ENCODE measurements at regions not wholly inside any gene's neighbourhood (a gene's known extent, or its start where the extent isn't known, plus 50 kb on each side); places are given as distances from the start of the nearest gene placed in this dataset.

- Histone ChIP-seq H3K4me3 (no peak overlapping the region), H3K27ac (ENCODE audit: control insufficient read depth, insufficient read depth) (no peak overlapping the region), H2AFZ (ENCODE audit: control insufficient read depth, low read depth, low read length) (no peak overlapping the region), H3K4me1 (ENCODE audit: control insufficient read depth, insufficient read depth, low read length) (no peaks in the 10 kb centered on the region), H3K4me2 (ENCODE audit: control insufficient read depth, insufficient read depth) (no peak overlapping the region), H3K27me3 (replicated peaks in 1 of 2; ENCODE audit: control insufficient read depth in 2 of 2, insufficient read depth in 2 of 2, low read length in 1 of 2) (no peaks in the 10 kb centered on the region), H3K36me3 (ENCODE audit: control insufficient read depth in 2 of 2, insufficient read depth in 2 of 2, low read length in 1 of 2) (no peaks in the 10 kb centered on the region), H3K9ac (ENCODE audit: control insufficient read depth, insufficient read depth, low read length) (no peak overlapping the region), H3K9me3 (replicated peaks; ENCODE audit: control insufficient read depth, insufficient read depth, low read length) (no peaks in the 10 kb centered on the region; the same call in 2 of the 3 replicates), H4K20me1 (ENCODE audit: control insufficient read depth, insufficient read depth) (no peaks in the 10 kb centered on the region), H3K79me2 (ENCODE audit: control insufficient read depth, insufficient read depth, low read length) (no peaks in the 10 kb centered on the region)
- RAD21 ChIA-PET (ENCODE audit: unreplicated experiment) = no interaction called here
- SMC1A ChIA-PET (ENCODE audit: uncharacterized antibody, unreplicated experiment) = no interaction called here
- DNase-seq (ENCODE audit: low read depth, low spot score) (no peak), ATAC-seq (no peak), FAIRE-seq (no peak)
- TF ChIP-seq MTA2 (IDR thresholded peaks at IDR 0.05; ENCODE audit: low read depth) (no peak), NFYB (IDR thresholded peaks at IDR 0.05; ENCODE audit: insufficient read depth, low read depth, low read length) (no peak), SMAD5 (IDR thresholded peaks at IDR 0.05; ENCODE audit: low read depth) (no peak), JUNB (IDR thresholded peaks at IDR 0.05) (no peak), ATF2 (IDR thresholded peaks at IDR 0.05; ENCODE audit: low read length) (no peak), RBBP5 (conservative IDR thresholded peaks at IDR 0.05) (no peak), IKZF2 (IDR thresholded peaks at IDR 0.05) (no peak), KDM1A (IDR thresholded peaks at IDR 0.05; ENCODE audit: borderline replicate concordance) (no peak), CUX1 (IDR thresholded peaks at IDR 0.05; ENCODE audit: insufficient replicate concordance, low read depth, low read length) (no peak), ZBED1 (IDR thresholded peaks at IDR 0.05; ENCODE audit: borderline replicate concordance) (no peak), STAT3 (IDR thresholded peaks at IDR 0.05; ENCODE audit: low read depth, low read length) (no peak), FOXM1 (IDR thresholded peaks at IDR 0.05; ENCODE audit: low read depth, low read length) (no peak), EP300 (IDR thresholded peaks at IDR 0.05; ENCODE audit: borderline replicate concordance in 1 of 2, control insufficient read depth in 1 of 2, low read depth in 2 of 2, low read length in 2 of 2) (no peak)
- POLR2A ChIA-PET = no interaction called here
- in situ Hi-C loops (cut with MboI) (no loop called here), intact Hi-C loops (cut with micrococcal nuclease; ENCODE audit: unreplicated experiment) (no loop called here)
- BruUV-seq (replicated peaks) = no TSS peak
- CTCF ChIA-PET = no interaction called here
- 50% methylated on average over 12 of the region's 12 CpGs for WGBS (ENCODE audit: insufficient coverage, insufficient replicate concordance, low lambda C conversion rate, missing lambda C conversion rate)
These were observed 204.8 kb upstream of the TCERG1L start for GRCh38 chr10:131516285-131516684.
